ENCODE measurements at regions not wholly inside any gene's neighbourhood (a gene's known extent, or its start where the extent isn't known, plus 50 kb on each side); places are given as distances from the start of the nearest gene placed in this dataset.

- H3K27ac Mint-ChIP-seq = no peak overlapping the region
- no peaks in the 10 kb centered on the region for H3K4me1 Mint-ChIP-seq
- no peak overlapping the region for H3K4me3 Mint-ChIP-seq
- ATAC-seq (ENCODE audit: low read depth) = no peak
- no peak for DNase-seq (ENCODE audit: low spot score in 2 of 2)
- no peaks in the 10 kb centered on the region for H3K36me3 Mint-ChIP-seq
- peaks cover 9% of the 10 kb centered on the region for H3K9me3 Mint-ChIP-seq
- peaks cover 14% of the 10 kb centered on the region for H3K27me3 Mint-ChIP-seq
Observed at GRCh38 chr16:26911436-26911835, 155.3 kb upstream of the C16orf82 start.

GRCh38 chr16:26913851-26914250 lies 152.9 kb upstream of the C16orf82 start:
- H3K4me3 Mint-ChIP-seq = no peak overlapping the region
- H3K9me3 Mint-ChIP-seq = peaks cover 6% of the 10 kb centered on the region
- H3K4me1 Mint-ChIP-seq = no peaks in the 10 kb centered on the region
- ATAC-seq (ENCODE audit: low read depth) (no peak), DNase-seq (ENCODE audit: low spot score in 2 of 2) (no peak)
- no peaks in the 10 kb centered on the region for H3K36me3 Mint-ChIP-seq
- peaks cover 9% of the 10 kb centered on the region for H3K27me3 Mint-ChIP-seq
- no peak overlapping the region for H3K27ac Mint-ChIP-seq

- Mint-ChIP-seq H3K27me3 (no peaks in the 10 kb centered on the region), H3K4me3 (no peak overlapping the region), H3K27ac (no peak overlapping the region), H3K4me1 (no peaks in the 10 kb centered on the region), H3K36me3 (peaks cover 2% of the 10 kb centered on the region), H3K9me3 (peaks cover 11% of the 10 kb centered on the region)
- DNase-seq (ENCODE audit: low spot score in 2 of 2) (no peak), ATAC-seq (ENCODE audit: low read depth) (no peak)
Observed at GRCh38 chr16:26930786-26931581, 135.7 kb upstream of the C16orf82 start.

GRCh38 chr16:26950636-26951035 lies 116.1 kb upstream of the C16orf82 start:
- Mint-ChIP-seq H3K27ac (no peak overlapping the region), H3K9me3 (no peaks in the 10 kb centered on the region), H3K36me3 (no peaks in the 10 kb centered on the region), H3K4me1 (no peaks in the 10 kb centered on the region), H3K4me3 (no peak overlapping the region), H3K27me3 (peaks cover 13% of the 10 kb centered on the region)
- no peak for ATAC-seq (ENCODE audit: low read depth)
- no peak for DNase-seq (ENCODE audit: low spot score in 2 of 2)

GRCh38 chr16:26951950-26952349 lies 114.8 kb upstream of the C16orf82 start:
- Mint-ChIP-seq H3K4me3 (no peak overlapping the region), H3K4me1 (no peaks in the 10 kb centered on the region), H3K27me3 (peaks cover 13% of the 10 kb centered on the region), H3K27ac (no peak overlapping the region), H3K36me3 (no peaks in the 10 kb centered on the region), H3K9me3 (no peaks in the 10 kb centered on the region)
- no peak for ATAC-seq (ENCODE audit: low read depth)
- no peak for DNase-seq (ENCODE audit: low spot score in 2 of 2)

GRCh38 chr16:26952411-26952810 lies 114.3 kb upstream of the C16orf82 start:
- DNase-seq (ENCODE audit: low spot score in 2 of 2) (no peak), ATAC-seq (ENCODE audit: low read depth) (no peak)
- H3K9me3 Mint-ChIP-seq = no peaks in the 10 kb centered on the region
- H3K27me3 Mint-ChIP-seq = peaks cover 13% of the 10 kb centered on the region
- H3K4me1 Mint-ChIP-seq = no peaks in the 10 kb centered on the region
- no peak overlapping the region for H3K4me3 Mint-ChIP-seq
- no peak overlapping the region for H3K27ac Mint-ChIP-seq
- H3K36me3 Mint-ChIP-seq = no peaks in the 10 kb centered on the region

GRCh38 chr16:26957283-26957859 lies 109.4 kb upstream of the C16orf82 start:
- no peak for DNase-seq (ENCODE audit: low spot score in 2 of 2)
- Mint-ChIP-seq H3K27ac (no peak overlapping the region), H3K4me3 (no peak overlapping the region), H3K36me3 (no peaks in the 10 kb centered on the region), H3K9me3 (peaks cover 18% of the 10 kb centered on the region), H3K4me1 (no peaks in the 10 kb centered on the region), H3K27me3 (peaks cover 8% of the 10 kb centered on the region)
- ATAC-seq (ENCODE audit: low read depth) = no peak

- Mint-ChIP-seq H3K4me1 (no peaks in the 10 kb centered on the region), H3K4me3 (no peak overlapping the region), H3K36me3 (no peaks in the 10 kb centered on the region), H3K9me3 (peaks cover 18% of the 10 kb centered on the region), H3K27me3 (peaks cover 6% of the 10 kb centered on the region), H3K27ac (no peak overlapping the region)
- DNase-seq (ENCODE audit: low spot score in 2 of 2) (no peak), ATAC-seq (ENCODE audit: low read depth) (no peak)
Observed at GRCh38 chr16:26959416-26960009, 107.2 kb upstream of the C16orf82 start.

- peak overlapping the region; percentile 13 for H3K27ac Mint-ChIP-seq
- DNase-seq (ENCODE audit: low spot score in 2 of 2) (no peak), ATAC-seq (ENCODE audit: low read depth) (no peak)
- peaks cover 19% of the 10 kb centered on the region for H3K9me3 Mint-ChIP-seq
- H3K27me3 Mint-ChIP-seq = peaks cover 9% of the 10 kb centered on the region
- no peaks in the 10 kb centered on the region for H3K4me1 Mint-ChIP-seq
- no peak overlapping the region for H3K4me3 Mint-ChIP-seq
- H3K36me3 Mint-ChIP-seq = no peaks in the 10 kb centered on the region
Observed at GRCh38 chr16:26961459-26961858, 105.3 kb upstream of the C16orf82 start.

GRCh38 chr16:26963109-26963508 lies 103.6 kb upstream of the C16orf82 start:
- H3K27ac Mint-ChIP-seq = no peak overlapping the region
- ATAC-seq (ENCODE audit: low read depth) = no peak
- H3K4me1 Mint-ChIP-seq = no peaks in the 10 kb centered on the region
- DNase-seq (ENCODE audit: low spot score in 2 of 2) = no peak
- H3K36me3 Mint-ChIP-seq = no peaks in the 10 kb centered on the region
- H3K9me3 Mint-ChIP-seq = peaks cover 18% of the 10 kb centered on the region
- no peak overlapping the region for H3K4me3 Mint-ChIP-seq
- H3K27me3 Mint-ChIP-seq = peaks cover 9% of the 10 kb centered on the region

GRCh38 chr16:26969589-26970231 lies 97.0 kb upstream of the C16orf82 start:
- H3K27me3 Mint-ChIP-seq = peaks cover 3% of the 10 kb centered on the region
- ATAC-seq (ENCODE audit: low read depth) (no peak), DNase-seq (ENCODE audit: low spot score in 2 of 2) (no peak)
- H3K9me3 Mint-ChIP-seq = peaks cover 2% of the 10 kb centered on the region
- H3K36me3 Mint-ChIP-seq = no peaks in the 10 kb centered on the region
- no peaks in the 10 kb centered on the region for H3K4me1 Mint-ChIP-seq
- H3K27ac Mint-ChIP-seq = no peak overlapping the region
- H3K4me3 Mint-ChIP-seq = no peak overlapping the region

GRCh38 chr16:26970292-26970691 lies 96.4 kb upstream of the C16orf82 start:
- DNase-seq (ENCODE audit: low spot score in 2 of 2) = no peak
- Mint-ChIP-seq H3K4me1 (no peaks in the 10 kb centered on the region), H3K36me3 (no peaks in the 10 kb centered on the region), H3K9me3 (peaks cover 3% of the 10 kb centered on the region), H3K27me3 (peaks cover 5% of the 10 kb centered on the region), H3K27ac (no peak overlapping the region), H3K4me3 (no peak overlapping the region)
- no peak for ATAC-seq (ENCODE audit: low read depth)

- peaks cover 2% of the 10 kb centered on the region for H3K27me3 Mint-ChIP-seq
- DNase-seq (ENCODE audit: low spot score in 2 of 2) = no peak
- no peak for ATAC-seq (ENCODE audit: low read depth)
- peaks cover 2% of the 10 kb centered on the region for H3K9me3 Mint-ChIP-seq
- no peak overlapping the region for H3K4me3 Mint-ChIP-seq
- H3K36me3 Mint-ChIP-seq = no peaks in the 10 kb centered on the region
- H3K27ac Mint-ChIP-seq = no peak overlapping the region
- no peaks in the 10 kb centered on the region for H3K4me1 Mint-ChIP-seq
Observed at GRCh38 chr16:26976873-26977272, 89.9 kb upstream of the C16orf82 start.

- no peak overlapping the region for H3K4me3 Mint-ChIP-seq
- no peak for ATAC-seq (ENCODE audit: low read depth)
- DNase-seq (ENCODE audit: low spot score in 2 of 2) = no peak
- H3K9me3 Mint-ChIP-seq = no peaks in the 10 kb centered on the region
- no peak overlapping the region for H3K27ac Mint-ChIP-seq
- no peaks in the 10 kb centered on the region for H3K36me3 Mint-ChIP-seq
- H3K27me3 Mint-ChIP-seq = peaks cover 6% of the 10 kb centered on the region
- H3K4me1 Mint-ChIP-seq = no peaks in the 10 kb centered on the region
Observed at GRCh38 chr16:26981266-26981938, 85.3 kb upstream of the C16orf82 start.

Measured in memory B cell (primary cell).